NCI-H2171 (cell line): ENCODE measurements at regions not wholly inside any gene's neighbourhood (a gene's known extent, or its start where the extent isn't known, plus 50 kb on each side); places are given as distances from the start of the nearest gene placed in this dataset.
"Not testable (repeated sequence)": the region's sequence is repeated elsewhere in the genome, so short reads cannot be mapped to it uniquely, and the experiment has no call there.

Experiments
- DNase-seq: peaks from one replicate; lab custom pipeline; 2025; lab: John Stamatoyannopoulos, UW

DNA sequence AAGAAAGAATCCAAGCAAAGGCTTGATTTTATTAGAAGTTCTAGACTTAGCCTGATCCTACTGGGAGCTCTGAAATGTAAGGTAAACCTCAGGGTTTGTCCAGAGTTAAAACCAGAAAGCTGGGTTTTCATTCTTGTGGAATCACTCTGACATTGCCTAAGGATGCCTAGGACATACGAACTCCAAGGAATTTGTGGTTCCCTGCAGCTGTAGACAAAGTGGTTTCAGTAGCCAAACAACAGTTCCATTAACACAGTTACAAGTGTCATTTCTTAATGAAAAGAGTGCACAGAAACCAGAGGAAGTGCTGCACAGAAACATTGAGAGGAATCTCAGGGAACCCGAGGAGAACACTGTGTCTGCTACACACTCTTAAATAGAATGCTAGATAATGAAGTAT is 221.4 kb upstream of the ST6GAL2 start:
- no peak for DNase-seq

- DNase-seq, result no peak
Observed at GRCh38 chr2:107108556-107108955, 222.6 kb upstream of the ST6GAL2 start.

GRCh38 chr2:107111623-107112022 is 225.7 kb upstream of the ST6GAL2 start:
- no peak for DNase-seq

DNA sequence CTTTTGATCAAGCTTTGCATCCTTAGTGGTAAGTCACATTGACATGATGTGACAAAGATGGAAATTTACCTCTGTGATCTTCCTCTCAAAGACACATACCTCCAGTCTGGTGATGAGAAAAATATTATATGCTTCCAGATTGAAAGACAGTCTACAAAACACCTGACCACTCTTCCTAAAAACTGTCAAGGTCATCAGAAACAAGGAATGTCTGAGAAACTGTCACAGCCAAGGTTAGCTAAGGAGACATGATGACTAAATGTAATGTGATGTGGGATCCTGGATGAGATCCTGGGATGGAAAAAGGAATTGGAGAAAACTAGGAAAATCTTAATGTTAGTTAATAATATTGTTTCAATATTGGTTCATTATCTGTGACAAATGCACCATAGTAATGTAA is 226.6 kb upstream of the ST6GAL2 start:
- DNase-seq, result no peak

DNA sequence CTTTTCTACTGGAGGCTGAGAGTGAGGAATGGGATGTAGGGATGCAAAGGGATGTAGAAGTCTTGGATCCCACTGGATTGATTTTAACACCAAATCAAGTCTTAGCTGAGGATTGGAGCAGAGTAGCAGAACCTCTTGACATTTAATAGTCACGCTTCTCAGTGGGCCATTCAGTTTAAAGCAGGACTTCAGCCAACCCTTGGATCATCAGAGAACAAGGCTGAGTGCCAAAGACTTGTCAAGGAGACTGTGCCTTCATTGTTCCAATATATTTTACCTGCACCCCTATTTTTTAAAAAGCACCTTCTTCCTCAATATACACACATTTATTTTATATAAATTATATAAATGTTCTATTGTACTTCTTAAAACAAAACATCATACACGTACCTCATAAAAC is 242.4 kb upstream of the ST6GAL2 start:
- no peak for DNase-seq

DNA sequence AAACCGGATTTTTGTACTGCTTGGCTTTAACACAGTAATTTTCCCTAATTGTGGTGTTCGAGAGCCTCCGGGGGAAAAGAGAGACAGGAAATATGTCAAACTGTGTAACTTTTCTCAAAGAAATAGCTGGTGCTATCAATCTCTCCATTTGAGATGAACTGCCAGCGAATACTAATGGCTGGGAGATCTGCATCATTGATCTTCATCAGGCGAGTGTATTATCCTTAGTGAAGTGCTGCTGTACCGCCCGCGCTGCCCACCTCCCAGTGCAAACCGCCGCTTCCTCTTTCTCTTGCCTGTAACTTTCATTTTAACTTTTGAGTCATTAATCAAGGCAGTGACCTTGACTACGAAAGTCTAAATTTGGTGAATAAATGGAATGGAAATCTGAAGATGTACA is 246.1 kb upstream of the ST6GAL2 start:
- DNase-seq, result no peak

DNA sequence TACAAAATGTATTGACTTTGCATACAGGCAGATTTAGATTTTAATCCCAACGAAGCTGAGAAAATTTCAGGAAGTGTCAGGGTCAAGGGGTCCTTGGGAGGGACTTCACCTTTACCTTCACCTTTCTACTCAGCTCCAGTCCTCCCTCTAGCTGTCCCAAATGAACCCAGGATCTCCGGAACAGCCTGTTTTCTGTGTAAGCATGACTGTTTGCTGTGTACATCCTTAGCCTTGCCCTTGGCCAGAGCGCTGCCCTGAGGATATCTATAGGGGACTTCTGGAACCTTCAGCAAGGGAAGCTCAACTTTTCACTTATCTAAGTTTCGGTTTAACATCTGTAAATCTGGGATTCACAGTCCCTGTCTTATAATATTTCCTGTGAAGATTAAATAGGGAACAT is 246.8 kb upstream of the ST6GAL2 start:
- no peak for DNase-seq

DNA sequence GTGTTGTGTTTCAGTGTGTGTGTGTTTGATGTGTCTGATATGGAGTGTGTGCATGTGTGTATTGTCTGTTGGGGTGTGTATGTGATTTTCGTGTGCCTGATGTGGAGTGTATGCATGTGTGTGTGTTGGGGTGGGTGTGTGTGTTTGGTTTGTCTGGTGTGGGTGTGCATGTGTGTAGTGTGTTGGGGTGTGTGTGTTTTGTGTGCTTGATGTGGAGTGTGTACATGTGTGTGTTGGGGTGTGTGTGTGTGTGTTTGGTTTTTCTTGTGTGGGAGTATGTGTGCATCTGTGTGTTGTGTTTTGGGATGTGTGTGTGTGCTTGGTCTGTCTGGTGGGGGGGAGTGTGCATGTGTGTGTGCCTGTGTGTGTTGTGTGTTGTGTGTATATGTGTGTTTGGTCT is 247.4 kb upstream of the ST6GAL2 start:
- DNase-seq, result no peak

GRCh38 chr2:107136733-107137132 is 250.8 kb upstream of the ST6GAL2 start:
- DNase-seq, result no peak

DNA sequence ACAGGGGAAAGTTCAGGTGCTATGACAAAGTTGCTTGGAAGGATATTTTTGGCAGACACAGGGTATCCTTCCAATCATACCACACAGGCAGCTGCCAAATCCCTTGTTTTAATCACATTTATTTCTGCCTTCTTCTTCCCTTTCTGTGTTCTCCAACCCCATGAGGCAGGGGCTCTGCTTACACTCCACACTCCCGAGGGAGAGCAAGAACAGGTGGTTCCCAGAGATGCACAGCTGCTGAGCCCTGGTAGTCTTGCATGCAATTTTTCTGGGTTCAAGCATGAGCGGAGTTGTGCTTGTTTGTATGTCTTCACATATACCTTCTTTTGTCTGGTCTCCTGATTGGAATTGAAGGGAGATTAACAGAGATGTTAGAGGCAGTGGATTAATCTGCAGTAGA is 251.7 kb upstream of the ST6GAL2 start:
- peak; percentile 91 for DNase-seq

GRCh38 chr2:107146181-107146580 is 260.2 kb upstream of the ST6GAL2 start:
- DNase-seq, result no peak

DNA sequence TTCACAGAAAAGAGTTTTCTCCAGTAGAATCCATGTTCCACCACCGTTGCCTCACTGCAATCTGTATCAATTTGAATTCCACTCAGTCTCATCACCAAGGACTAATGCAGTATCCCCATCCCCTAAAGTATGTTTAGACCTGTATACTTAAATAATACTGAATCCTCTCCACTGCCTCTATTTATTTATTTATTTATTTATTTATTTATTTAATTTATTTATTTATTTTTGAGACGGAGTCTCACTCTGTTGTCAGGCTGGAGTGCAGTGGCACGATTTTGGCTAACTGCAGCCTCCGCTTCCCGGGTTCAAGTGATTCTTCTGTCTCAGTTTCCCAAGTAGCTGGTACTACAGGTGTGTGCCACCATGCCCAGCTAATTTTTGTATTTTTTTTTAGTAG is 260.7 kb upstream of the ST6GAL2 start:
- DNase-seq, result not testable (repeated sequence)

DNA sequence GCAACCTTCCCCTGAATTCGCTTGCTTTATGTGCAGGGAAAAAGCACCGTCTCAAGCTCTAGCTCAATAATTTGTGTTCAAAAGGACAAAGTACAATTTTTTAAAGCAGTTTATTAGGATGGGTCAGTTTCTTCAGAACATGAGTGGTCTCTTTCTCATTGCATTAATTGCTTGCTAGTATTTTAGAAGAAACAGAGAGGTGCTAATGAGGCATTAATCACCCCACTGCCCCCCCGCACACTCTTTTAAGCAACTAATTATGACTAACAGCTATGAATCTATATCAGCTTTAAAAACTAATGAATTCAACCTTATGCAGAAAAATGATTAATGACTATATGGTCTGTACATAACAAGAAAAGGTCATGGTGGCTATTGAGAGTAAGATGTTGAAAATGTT is 262.1 kb upstream of the ST6GAL2 start:
- DNase-seq, result no peak

GRCh38 chr2:107148496-107148895 is 262.5 kb upstream of the ST6GAL2 start:
- DNase-seq, result no peak

DNA sequence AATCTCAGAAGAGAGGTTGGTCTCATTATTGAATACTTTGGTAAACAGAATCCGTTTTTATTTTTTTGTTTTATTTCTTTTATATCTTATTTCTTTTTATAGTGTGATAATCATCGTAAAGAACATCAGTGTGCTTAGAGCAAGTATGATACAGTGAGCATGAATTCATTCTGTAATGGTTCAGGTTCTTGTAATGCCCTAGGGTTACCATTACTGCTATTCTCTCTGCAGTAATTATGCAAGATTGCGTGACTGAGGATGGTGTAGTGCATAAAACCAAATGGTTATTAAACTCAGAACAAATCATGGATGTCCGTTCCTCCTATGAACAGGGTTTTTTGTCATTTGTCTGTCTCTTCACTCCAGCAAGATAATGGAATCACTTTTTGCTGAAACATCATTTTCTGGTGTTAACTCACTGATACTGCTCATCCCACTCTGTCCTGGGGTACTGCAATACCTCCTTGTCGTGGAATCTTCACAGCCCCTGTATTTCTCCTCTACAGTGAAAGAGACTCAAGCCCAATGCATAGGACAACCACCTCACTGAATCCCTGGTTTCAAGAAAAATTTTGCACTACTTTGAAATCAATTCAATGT is 274.8 kb upstream of the ST6GAL2 start:
- DNase-seq, result no peak

DNA sequence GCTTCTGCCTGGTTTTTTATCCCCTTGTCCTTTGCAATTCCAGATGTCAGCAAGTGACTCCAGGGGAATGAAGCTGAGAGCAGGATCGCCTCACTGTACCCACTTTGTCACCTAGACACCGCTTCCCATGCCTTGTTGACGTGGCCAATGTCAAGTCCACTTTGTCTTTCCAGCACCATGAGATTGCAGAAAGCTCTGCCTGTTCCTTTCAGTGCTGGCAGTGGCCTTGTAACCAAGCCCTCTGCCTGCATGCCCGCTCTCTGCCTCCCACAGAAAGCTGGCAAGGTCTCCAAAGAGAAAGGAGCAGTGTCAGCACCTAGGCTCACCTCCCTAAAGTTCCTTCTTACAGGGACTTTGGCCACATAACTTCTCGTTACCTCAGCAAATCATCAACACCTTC is 282.2 kb upstream of the ST6GAL2 start:
- DNase-seq, result no peak

DNA sequence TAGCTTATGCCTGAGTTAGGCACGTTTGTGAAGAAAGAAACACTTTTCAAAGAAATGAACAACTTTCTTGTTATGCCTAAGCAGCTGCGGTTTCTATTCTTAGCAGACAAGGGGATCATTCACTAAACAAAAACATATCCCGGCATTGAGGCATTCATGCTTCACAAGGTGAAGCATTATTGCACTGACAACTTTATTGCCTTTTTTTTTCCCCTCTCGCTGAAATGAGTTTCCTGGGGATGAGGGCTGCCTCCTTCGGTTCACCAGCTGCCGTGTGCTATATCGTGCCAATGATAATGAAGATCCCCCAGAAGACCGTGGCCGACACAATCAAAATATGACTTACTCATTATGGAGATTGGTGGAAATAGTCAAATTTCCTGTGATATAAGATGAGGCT is 288.2 kb upstream of the ST6GAL2 start:
- DNase-seq, result no peak

- DNase-seq, result no peak
Observed at GRCh38 chr2:107182981-107183380, 297.0 kb upstream of the ST6GAL2 start.

DNA sequence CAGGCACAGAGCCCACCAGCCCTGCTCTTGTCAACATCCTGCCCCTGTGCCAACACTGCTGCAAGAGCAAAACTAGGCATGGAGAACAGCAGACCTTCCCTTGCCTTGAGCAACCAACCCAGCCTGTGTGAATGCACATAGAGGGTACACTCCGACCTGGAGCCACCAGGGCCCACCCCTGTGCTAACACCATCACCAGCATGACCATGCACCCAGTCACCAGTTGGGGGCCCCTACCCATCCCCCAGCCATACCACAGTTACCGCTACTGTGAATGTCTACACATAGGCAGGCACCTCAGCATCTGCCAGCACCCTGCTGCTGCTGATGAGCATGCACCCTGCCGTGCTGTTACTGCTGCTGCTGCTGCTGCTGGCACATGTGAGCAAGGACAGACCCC is 301.9 kb upstream of the ST6GAL2 start:
- DNase-seq, result no peak

DNA sequence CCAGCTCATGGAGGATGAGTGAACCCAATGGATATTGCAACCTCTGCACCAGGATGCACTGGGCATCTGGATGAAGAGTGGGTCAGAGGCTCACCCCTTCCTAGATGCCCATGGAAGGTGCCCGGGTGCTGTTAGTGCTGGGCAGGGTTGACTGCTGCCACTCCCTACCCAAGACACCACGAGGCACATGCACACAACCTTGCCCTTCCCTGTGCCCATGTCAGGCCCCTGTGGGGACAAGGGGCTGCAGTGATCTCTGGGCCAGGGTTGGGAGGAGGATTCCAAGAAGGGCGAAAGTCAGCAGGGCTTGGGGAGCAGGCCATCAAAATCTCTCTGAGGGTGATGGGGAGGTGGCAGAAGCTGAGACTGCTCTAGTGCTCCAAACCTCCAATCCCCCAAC is 309.7 kb upstream of the ST6GAL2 start:
- DNase-seq, result no peak

- DNase-seq, result peak; percentile 81
Observed at GRCh38 chr2:107197594-107198294, 311.8 kb upstream of the ST6GAL2 start.

DNA sequence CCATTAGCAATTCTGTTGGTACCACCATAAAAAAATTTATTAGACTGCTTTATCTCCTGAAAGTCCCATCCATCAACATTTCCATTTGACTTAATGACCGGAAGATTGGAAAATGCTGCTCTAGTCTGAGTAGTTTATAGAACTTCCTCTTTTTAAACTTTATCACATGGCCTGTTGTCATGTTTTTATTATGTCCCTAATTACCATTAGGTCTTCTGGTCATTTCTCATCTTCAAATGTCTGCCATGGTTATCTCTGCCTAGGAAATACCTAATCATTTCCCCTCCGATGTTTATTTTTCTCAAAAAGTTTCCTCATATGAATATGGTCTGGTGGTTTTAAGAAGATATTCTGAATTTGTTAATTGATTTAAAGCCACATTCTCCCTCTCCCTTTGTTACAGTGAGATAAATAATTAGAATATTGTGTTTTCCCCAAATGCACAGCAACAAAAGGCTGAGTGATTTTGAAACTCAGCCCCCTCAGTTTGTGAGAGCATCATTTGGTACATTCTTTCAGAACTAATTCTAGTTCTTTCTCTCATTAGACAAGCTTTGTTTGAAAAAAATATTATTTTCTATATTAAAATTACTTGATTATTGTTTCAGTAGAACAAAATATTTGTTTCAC is 317.1 kb upstream of the ST6GAL2 start:
- no peak for DNase-seq
